ENCODE measurements at regions not wholly inside any gene's neighbourhood (a gene's known extent, or its start where the extent isn't known, plus 50 kb on each side); places are given as distances from the start of the nearest gene placed in this dataset.

GRCh38 chr7:69502358-69502757 lies 95.9 kb upstream of the AUTS2 start:
- Mint-ChIP-seq H3K4me1 (no peaks in the 10 kb centered on the region), H3K27ac (no peak overlapping the region), H3K27me3 (ENCODE audit: low read depth in 3 of 3) (peaks cover 0 to 14% (median 2%) of the 10 kb centered on the region in 3 donors), H3K4me3 (no peak overlapping the region), H3K9me3 (peaks cover 0 to 5% (median 0%) of the 10 kb centered on the region in 6 donors), H3K36me3 (no peaks in the 10 kb centered on the region)
- no peak for DNase-seq

DNA sequence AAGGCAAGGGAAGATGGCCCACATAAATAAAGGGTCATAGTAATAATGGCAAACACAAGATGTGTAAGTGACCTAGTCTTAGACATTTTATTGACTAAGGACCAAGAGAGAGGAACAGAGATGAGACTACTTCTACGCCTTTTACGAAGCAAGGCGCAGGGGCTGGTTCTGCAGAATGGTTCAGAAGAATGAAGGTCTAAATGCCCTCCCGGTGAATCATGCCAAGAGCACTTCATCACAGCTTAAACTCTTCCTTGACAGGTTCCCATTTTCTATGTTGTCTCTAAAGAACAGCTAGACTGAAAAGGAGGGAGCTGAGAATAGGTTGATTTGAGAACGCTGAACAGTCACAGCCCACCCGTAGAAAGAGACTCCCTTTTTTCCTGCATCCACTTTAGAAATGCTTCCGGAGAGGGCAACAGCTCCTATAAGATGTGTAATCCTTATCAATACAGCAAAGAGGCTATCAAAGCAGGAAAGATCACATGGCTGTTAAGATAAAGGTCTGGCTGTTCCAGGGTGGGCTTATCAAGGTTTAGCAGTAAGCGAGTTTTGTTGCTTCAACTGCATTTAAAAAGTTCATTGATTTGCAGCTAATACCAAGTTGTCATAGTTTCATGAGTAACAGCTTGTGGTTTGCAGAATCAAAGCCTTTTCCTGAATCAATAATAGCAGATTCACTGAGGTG lies 93.4 kb upstream of the AUTS2 start:
- Mint-ChIP-seq H3K9me3 (no peaks in the 10 kb centered on the region), H3K27me3 (ENCODE audit: low read depth in 3 of 3) (peaks cover 0 to 10% (median 2%) of the 10 kb centered on the region in 3 donors), H3K4me1 (no peaks in the 10 kb centered on the region), H3K27ac (no peak overlapping the region), H3K4me3 (no peak overlapping the region), H3K36me3 (no peaks in the 10 kb centered on the region)
- DNase-seq, result no peak

GRCh38 chr7:69508736-69509135 lies 89.5 kb upstream of the AUTS2 start:
- Mint-ChIP-seq H3K27ac (no peak overlapping the region), H3K27me3 (ENCODE audit: low read depth in 3 of 3) (peaks cover 0 to 2% (median 1%) of the 10 kb centered on the region in 3 donors), H3K36me3 (no peaks in the 10 kb centered on the region), H3K9me3 (no peaks in the 10 kb centered on the region), H3K4me1 (no peaks in the 10 kb centered on the region), H3K4me3 (no peak overlapping the region)
- DNase-seq, result no peak

- Mint-ChIP-seq H3K36me3 (no peaks in the 10 kb centered on the region), H3K9me3 (no peaks in the 10 kb centered on the region), H3K27me3 (ENCODE audit: low read depth in 3 of 3) (peaks cover 0 to 2% (median 0%) of the 10 kb centered on the region in 3 donors), H3K4me3 (no peak overlapping the region), H3K4me1 (no peaks in the 10 kb centered on the region), H3K27ac (no peak overlapping the region)
- no peak for DNase-seq
Observed at GRCh38 chr7:69510114-69510513, 88.2 kb upstream of the AUTS2 start.

GRCh38 chr7:69515495-69516212 lies 82.6 kb upstream of the AUTS2 start:
- no peak for DNase-seq
- no peaks in the 10 kb centered on the region for H3K9me3 Mint-ChIP-seq
- no peak overlapping the region for H3K27ac Mint-ChIP-seq
- peaks cover 0 to 3% (median 0%) of the 10 kb centered on the region in 3 donors for H3K27me3 Mint-ChIP-seq (ENCODE audit: low read depth in 3 of 3)
- H3K4me1 Mint-ChIP-seq, result peaks cover 0 to under 1% of the 10 kb centered on the region in 2 donors
- H3K4me3 Mint-ChIP-seq, result no peak overlapping the region
- no peaks in the 10 kb centered on the region for H3K36me3 Mint-ChIP-seq

DNA sequence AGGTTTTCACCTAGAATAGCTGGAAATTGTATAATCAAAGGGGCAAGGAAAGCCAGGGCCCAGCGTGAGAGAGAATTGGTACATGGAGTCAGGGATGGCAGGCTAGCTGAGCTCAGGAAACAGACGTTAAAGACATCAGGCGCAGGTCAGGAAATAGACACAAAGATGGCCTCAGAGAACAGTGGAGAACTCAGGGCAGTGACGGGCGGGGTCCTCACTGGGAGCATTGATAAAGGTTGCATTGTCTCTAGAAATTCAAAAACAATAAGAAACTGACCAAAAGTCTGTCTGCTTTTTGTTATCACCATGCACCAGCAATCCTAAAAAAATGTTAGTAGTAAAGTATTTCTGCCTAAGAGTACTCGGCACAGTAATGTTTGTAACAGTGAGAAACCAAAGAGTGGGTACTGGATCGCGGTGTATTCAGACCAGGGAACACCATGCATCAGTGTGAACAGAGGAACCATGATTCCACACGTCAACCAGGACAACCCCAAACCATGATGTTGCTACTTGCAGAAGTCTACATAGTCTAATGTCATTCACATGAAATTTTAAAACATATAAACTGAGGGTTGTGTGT lies 81.9 kb upstream of the AUTS2 start:
- H3K9me3 Mint-ChIP-seq, result no peaks in the 10 kb centered on the region
- no peak for DNase-seq

GRCh38 chr7:69517985-69518704 lies 80.1 kb upstream of the AUTS2 start:
- no peak for DNase-seq
- Mint-ChIP-seq H3K36me3 (no peaks in the 10 kb centered on the region), H3K27ac (no peak overlapping the region), H3K4me1 (peaks cover 0 to 2% of the 10 kb centered on the region in 2 donors), H3K4me3 (no peak overlapping the region), H3K9me3 (no peaks in the 10 kb centered on the region), H3K27me3 (ENCODE audit: low read depth in 3 of 3) (peaks cover 0 to 4% (median 3%) of the 10 kb centered on the region in 3 donors)

More for the DNA sequence above, 81.9 kb upstream of the AUTS2 start:
- H3K4me3 Mint-ChIP-seq, result no peak overlapping the region
- no peaks in the 10 kb centered on the region for H3K36me3 Mint-ChIP-seq
- H3K4me1 Mint-ChIP-seq, result peaks cover 0 to 2% of the 10 kb centered on the region in 2 donors
- no peak overlapping the region for H3K27ac Mint-ChIP-seq
- peaks cover 0 to 3% (median 0%) of the 10 kb centered on the region in 3 donors for H3K27me3 Mint-ChIP-seq (ENCODE audit: low read depth in 3 of 3)

DNA sequence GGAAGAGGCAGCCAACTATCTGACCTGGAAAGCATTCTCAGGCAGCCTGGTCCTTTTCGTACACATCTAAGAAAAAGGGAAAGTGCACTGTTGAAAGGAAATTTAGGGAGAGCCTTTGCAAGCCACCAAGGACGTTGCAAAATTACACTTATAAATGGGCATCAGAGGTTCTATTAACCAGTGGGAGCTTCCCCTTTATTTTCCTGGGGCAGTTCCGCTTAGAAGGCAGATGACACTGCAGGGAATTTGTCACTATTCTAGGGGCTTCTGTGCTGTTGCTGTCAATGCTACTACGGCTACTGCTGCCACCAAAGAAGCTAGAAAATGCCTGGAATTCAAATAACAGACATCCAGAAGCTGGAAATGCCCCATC lies 79.6 kb upstream of the AUTS2 start:
- Mint-ChIP-seq H3K4me3 (no peak overlapping the region), H3K27ac (no peak overlapping the region), H3K36me3 (no peaks in the 10 kb centered on the region), H3K4me1 (peaks cover 0 to 2% of the 10 kb centered on the region in 2 donors), H3K9me3 (no peaks in the 10 kb centered on the region), H3K27me3 (ENCODE audit: low read depth in 3 of 3) (peaks cover 0 to 6% (median 4%) of the 10 kb centered on the region in 3 donors)
- DNase-seq, result no peak

GRCh38 chr7:69526570-69526969 lies 71.7 kb upstream of the AUTS2 start:
- H3K27me3 Mint-ChIP-seq (ENCODE audit: low read depth in 3 of 3), result peaks cover 6 to 11% (median 9%) of the 10 kb centered on the region in 3 donors
- peaks cover 0 to 6% (median 0%) of the 10 kb centered on the region in 6 donors for H3K9me3 Mint-ChIP-seq
- H3K36me3 Mint-ChIP-seq, result no peaks in the 10 kb centered on the region
- H3K27ac Mint-ChIP-seq, result no peak overlapping the region
- no peak for DNase-seq
- no peaks in the 10 kb centered on the region for H3K4me1 Mint-ChIP-seq
- H3K4me3 Mint-ChIP-seq, result no peak overlapping the region

DNA sequence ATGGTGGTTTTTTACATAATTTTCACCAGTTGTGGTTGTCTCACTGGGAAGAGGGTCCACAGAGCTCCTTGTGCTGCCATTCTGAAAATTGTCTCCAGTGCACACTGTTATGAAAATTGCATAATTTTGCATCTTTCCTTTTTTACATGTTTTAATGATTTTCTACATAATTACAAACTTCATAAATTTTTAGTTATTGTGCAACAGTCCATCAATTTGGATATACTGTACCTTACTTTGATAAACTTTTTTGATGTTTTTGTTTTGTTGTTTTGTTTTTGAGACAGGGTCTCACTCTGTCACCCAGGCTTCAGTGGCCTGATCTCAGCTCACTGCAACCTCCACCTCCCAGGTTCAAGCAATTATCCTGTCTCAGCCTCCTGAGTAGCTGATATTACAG lies 70.6 kb upstream of the AUTS2 start:
- peaks cover 0 to 6% (median 0%) of the 10 kb centered on the region in 6 donors for H3K9me3 Mint-ChIP-seq
- no peaks in the 10 kb centered on the region for H3K36me3 Mint-ChIP-seq
- H3K4me3 Mint-ChIP-seq, result no peak overlapping the region
- H3K27ac Mint-ChIP-seq, result no peak overlapping the region
- DNase-seq, result no peak
- H3K4me1 Mint-ChIP-seq, result no peaks in the 10 kb centered on the region
- peaks cover 6 to 12% (median 7%) of the 10 kb centered on the region in 3 donors for H3K27me3 Mint-ChIP-seq (ENCODE audit: low read depth in 3 of 3)

- H3K36me3 Mint-ChIP-seq, result no peaks in the 10 kb centered on the region
- no peaks in the 10 kb centered on the region for H3K9me3 Mint-ChIP-seq
- H3K27me3 Mint-ChIP-seq (ENCODE audit: low read depth in 3 of 3), result peaks cover 1 to 10% (median 9%) of the 10 kb centered on the region in 3 donors
- DNase-seq, result no peak
- no peak overlapping the region for H3K4me3 Mint-ChIP-seq
- H3K27ac Mint-ChIP-seq, result no peak overlapping the region
- H3K4me1 Mint-ChIP-seq, result no peaks in the 10 kb centered on the region
Observed at GRCh38 chr7:69531050-69531449, 67.2 kb upstream of the AUTS2 start.

GRCh38 chr7:69534461-69535041 lies 63.7 kb upstream of the AUTS2 start:
- Mint-ChIP-seq H3K27ac (no peak overlapping the region), H3K36me3 (no peaks in the 10 kb centered on the region), H3K4me3 (no peak overlapping the region), H3K4me1 (no peaks in the 10 kb centered on the region), H3K9me3 (no peaks in the 10 kb centered on the region), H3K27me3 (ENCODE audit: low read depth in 3 of 3) (peaks cover 1 to 6% (median 6%) of the 10 kb centered on the region in 3 donors)
- DNase-seq, result no peak

DNA sequence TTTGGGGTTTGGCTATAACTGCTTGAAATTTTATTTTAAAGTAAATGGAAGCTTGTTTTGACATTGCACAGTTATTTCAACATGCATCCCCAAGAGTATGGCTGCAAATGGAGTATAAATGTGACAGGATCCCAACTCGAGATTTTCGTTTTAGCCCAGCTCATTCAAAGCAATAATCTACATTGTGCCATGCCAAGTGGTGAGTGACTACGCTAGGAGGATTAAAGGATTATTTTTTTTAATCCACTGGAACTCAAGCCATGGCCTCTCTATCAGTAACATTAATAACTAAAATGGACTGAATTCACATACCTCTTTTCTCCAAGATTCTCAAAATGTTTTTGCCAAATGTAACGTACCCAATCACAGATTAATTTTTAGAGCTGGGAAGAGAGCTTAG lies 60.6 kb upstream of the AUTS2 start:
- Mint-ChIP-seq H3K27ac (no peak overlapping the region), H3K4me3 (no peak overlapping the region), H3K9me3 (no peaks in the 10 kb centered on the region), H3K36me3 (no peaks in the 10 kb centered on the region), H3K27me3 (ENCODE audit: low read depth in 3 of 3) (peaks cover 3 to 6% (median 6%) of the 10 kb centered on the region in 3 donors), H3K4me1 (no peaks in the 10 kb centered on the region)
- no peak for DNase-seq

Data from immature natural killer cell (primary cell).